IPS DF 6.9 (cell line): ENCODE measurements at regions not wholly inside any gene's neighbourhood (a gene's known extent, or its start where the extent isn't known, plus 50 kb on each side); places are given as distances from the start of the nearest gene placed in this dataset.
"Not testable (repeated sequence)": the region's sequence is repeated elsewhere in the genome, so short reads cannot be mapped to it uniquely, and the experiment has no call there.

ENCODE experiments used
- DNase-seq: peaks from one replicate; pipeline ENCODE4 v3.0.0-alpha.2; 2013; ENCODE audit warnings: low read depth, low spot score
- H3K27ac ChIP-seq: one replicate; pipeline ENCODE4 v1.5.1; 2013; ENCODE audit warnings: low read length, control low read depth
- H3K27me3 ChIP-seq: 2 replicates; pipeline ENCODE4 v1.6.1; 2013; ENCODE audit warnings: mild to moderate bottlenecking, low read length; ENCODE audit not compliant: control insufficient read depth, insufficient read depth
- H3K36me3 ChIP-seq: 2 replicates; pipeline ENCODE4 v1.6.1; 2013; ENCODE audit warnings: low read length; ENCODE audit not compliant: control insufficient read depth, insufficient read depth
- H3K4me1 ChIP-seq: 2 replicates; pipeline ENCODE4 v1.6.1; 2013; ENCODE audit warnings: low read length; ENCODE audit not compliant: control insufficient read depth, insufficient read depth
- H3K4me3 ChIP-seq: 2 replicates; pipeline ENCODE4 v1.5.1; 2013; ENCODE audit warnings: mild to moderate bottlenecking, low read length
- H3K9me3 ChIP-seq: 2 replicates; pipeline ENCODE4 v1.6.1; 2013; ENCODE audit warnings: low read length, inconsistent platforms; ENCODE audit not compliant: control insufficient read depth, insufficient read depth
- WGBS: extraction: QIAGEN DNeasy Blood & Tissue Kit; methylation state at CpG from one replicate; pipeline ENCODE4 v1.1.7; 2013; ENCODE audit warnings: mixed read lengths, missing lambda C conversion rate; ENCODE audit not compliant: insufficient read length, insufficient coverage; 5-methylcytosine and 5-hydroxymethylcytosine counted together

DNA sequence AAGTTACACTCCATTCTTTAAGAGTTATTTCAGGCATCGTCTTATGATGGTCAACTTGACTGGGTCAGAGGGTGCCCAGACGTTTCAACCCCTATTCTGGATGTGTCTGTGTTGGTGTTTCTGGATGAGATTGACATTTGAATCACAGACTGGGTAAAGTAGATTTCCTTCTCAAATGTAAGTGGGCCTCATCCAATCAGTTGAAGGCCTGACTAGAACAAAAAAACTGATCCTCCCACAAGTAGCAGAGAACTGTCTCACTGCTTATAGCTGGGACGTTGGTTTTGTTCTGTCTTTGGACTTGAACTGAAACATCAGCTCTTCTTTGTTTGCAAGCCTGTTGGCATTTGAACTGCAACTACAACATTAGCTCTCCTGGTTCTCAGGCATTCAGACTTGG, 76.3 kb upstream of the LYZL1 start:
- no CpG with 5 or more reads among the region's 3 CpGs for WGBS
- H3K36me3 ChIP-seq, result no peaks in the 10 kb centered on the region
- no peak for DNase-seq
- H3K9me3 ChIP-seq, result peaks cover 2% of the 10 kb centered on the region; the same call in 1 of the 2 replicates
- H3K27ac ChIP-seq, result no peak overlapping the region
- no peak overlapping the region for H3K4me3 ChIP-seq
- no peaks in the 10 kb centered on the region for H3K27me3 ChIP-seq
- H3K4me1 ChIP-seq, result no peaks in the 10 kb centered on the region

- no CpG with 5 or more reads among the region's 3 CpGs for WGBS
- Histone ChIP-seq H3K9me3 (peaks cover 2% of the 10 kb centered on the region; the same call in 1 of the 2 replicates), H3K27ac (no peak overlapping the region), H3K36me3 (no peaks in the 10 kb centered on the region), H3K27me3 (no peaks in the 10 kb centered on the region), H3K4me1 (no peaks in the 10 kb centered on the region), H3K4me3 (no peak overlapping the region)
- no peak for DNase-seq
These were observed 74.3 kb upstream of the LYZL1 start for GRCh38 chr10:29214551-29214950.

- DNase-seq, result no peak
- Histone ChIP-seq H3K36me3 (no peaks in the 10 kb centered on the region), H3K4me3 (no peak overlapping the region), H3K27me3 (no peaks in the 10 kb centered on the region), H3K4me1 (no peaks in the 10 kb centered on the region), H3K27ac (no peak overlapping the region), H3K9me3 (no peaks in the 10 kb centered on the region)
- no CpG with 5 or more reads among the region's 6 CpGs for WGBS
These were observed 71.6 kb upstream of the LYZL1 start for GRCh38 chr10:29217292-29217738.

DNA sequence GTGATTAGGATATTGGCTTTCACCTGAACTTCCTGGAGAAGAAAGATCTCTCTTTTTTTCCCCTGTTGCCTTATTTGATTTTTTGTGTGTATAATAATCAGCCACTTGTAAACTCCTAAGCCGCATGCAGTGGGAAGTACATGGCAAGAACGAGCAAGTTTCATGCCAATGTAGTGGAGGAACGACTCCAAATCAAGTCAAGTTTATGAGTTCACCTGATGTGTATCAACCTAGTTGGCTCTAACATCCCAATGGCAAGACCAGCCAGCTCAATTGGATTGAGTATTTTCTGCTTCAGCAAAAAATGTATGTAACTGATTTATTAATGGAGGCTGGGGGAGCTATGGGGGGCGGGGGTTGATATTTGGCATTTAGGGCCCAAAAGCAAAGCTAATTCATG, 65.5 kb upstream of the LYZL1 start:
- no peaks in the 10 kb centered on the region; the same call in 1 of the 2 replicates for H3K4me1 ChIP-seq
- no peaks in the 10 kb centered on the region for H3K27me3 ChIP-seq

DNA sequence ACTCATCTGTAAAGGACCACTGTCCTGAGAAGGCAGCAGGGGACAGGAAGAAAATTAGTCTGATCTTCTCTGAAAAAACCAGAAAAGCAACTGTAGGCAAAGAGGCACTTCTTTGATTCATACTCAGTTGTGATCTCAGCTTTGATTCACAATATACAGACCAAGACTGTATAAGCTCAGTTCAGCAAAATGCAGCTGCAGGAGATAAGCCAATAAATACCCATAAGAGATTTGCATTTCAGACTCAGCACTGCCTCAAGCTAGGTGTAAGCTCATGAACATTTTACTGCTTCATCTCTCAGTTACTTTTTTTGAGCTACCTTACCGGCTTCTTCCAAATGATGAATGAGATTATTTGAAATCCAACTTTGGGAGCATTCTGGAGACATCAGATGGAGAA, 64.2 kb upstream of the LYZL1 start:
- no peaks in the 10 kb centered on the region for H3K27me3 ChIP-seq
- H3K4me3 ChIP-seq, result no peak overlapping the region
- peaks cover 1% of the 10 kb centered on the region; the same call in 1 of the 2 replicates for H3K4me1 ChIP-seq
- no peaks in the 10 kb centered on the region; the same call in 1 of the 2 replicates for H3K36me3 ChIP-seq
- no peaks in the 10 kb centered on the region for H3K9me3 ChIP-seq
- DNase-seq, result no peak
- WGBS, result no CpG with 5 or more reads among the region's 1 CpG
- H3K27ac ChIP-seq, result no peak overlapping the region

More for the DNA sequence above, 65.5 kb upstream of the LYZL1 start:
- H3K4me3 ChIP-seq, result no peak overlapping the region
- H3K9me3 ChIP-seq, result no peaks in the 10 kb centered on the region
- WGBS, result no CpG with 5 or more reads among the region's 4 CpGs
- no peaks in the 10 kb centered on the region for H3K36me3 ChIP-seq
- no peak for DNase-seq
- H3K27ac ChIP-seq, result no peak overlapping the region

DNA sequence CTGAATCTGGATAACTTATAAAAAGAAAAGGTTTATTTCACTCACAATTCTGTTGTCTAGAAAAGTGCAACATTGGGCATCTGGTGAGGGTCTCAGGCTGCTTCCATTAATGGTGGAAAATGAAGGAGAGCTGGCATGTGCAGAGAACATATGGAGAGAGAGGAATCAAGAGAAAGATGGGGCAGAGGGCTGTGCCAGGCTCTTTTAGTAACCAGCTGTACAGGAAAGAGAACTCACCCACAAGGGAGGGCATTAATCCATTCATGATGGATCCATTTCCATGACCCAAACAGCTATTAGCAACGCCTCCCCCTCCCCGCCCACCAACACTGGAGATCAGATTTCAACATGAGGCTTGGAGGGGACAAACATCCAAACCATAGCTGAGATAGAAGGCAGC, 61.7 kb upstream of the LYZL1 start:
- no CpG with 5 or more reads among the region's 2 CpGs for WGBS
- no peak for DNase-seq

GRCh38 chr10:29228562-29228961, 60.3 kb upstream of the LYZL1 start:
- WGBS, result no CpG with 5 or more reads among the region's 6 CpGs
- DNase-seq, result no peak
- H3K9me3 ChIP-seq, result no peaks in the 10 kb centered on the region

More for the DNA sequence above, 61.7 kb upstream of the LYZL1 start:
- Histone ChIP-seq H3K4me3 (no peak overlapping the region), H3K4me1 (peaks cover 1% of the 10 kb centered on the region; the same call in 1 of the 2 replicates), H3K27ac (no peak overlapping the region), H3K36me3 (no peaks in the 10 kb centered on the region; the same call in 1 of the 2 replicates), H3K9me3 (no peaks in the 10 kb centered on the region), H3K27me3 (no peaks in the 10 kb centered on the region)

DNA sequence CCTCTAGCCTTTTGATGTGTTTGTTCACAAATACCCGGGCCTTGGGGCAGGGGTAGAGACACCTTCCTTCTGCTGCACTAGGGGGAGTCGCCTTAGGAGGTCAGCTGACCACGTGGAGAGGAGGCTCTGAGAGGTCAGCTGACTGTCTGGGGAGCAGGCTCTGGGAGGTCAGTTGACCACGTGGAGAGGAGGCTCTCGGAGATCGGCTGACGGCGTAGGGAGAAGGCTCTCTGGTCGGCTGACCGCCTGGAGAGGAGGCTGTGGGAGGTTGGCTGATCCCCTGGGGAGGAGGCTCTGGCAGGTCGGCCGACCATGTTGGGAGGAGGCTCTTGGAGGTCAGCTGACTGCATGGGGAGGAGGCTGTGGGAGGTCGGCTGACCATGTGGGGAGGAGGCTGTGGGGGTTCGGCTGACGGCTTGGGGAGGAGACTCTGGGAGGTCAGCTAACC, 59.6 kb upstream of the LYZL1 start:
- no peak overlapping the region for H3K4me3 ChIP-seq
- WGBS, result no CpG with 5 or more reads among the region's 15 CpGs
- H3K4me1 ChIP-seq, result 0 out of 2 replicates have a peak, but pooled peaks cover 1% of the 10 kb centered on the region
- no peaks in the 10 kb centered on the region for H3K27me3 ChIP-seq
- no peaks in the 10 kb centered on the region; the same call in 1 of the 2 replicates for H3K36me3 ChIP-seq
- DNase-seq, result no peak
- H3K27ac ChIP-seq, result no peak overlapping the region
- H3K9me3 ChIP-seq, result no peaks in the 10 kb centered on the region

More at GRCh38 chr10:29228562-29228961, 60.3 kb upstream of the LYZL1 start:
- H3K27ac ChIP-seq, result no peak overlapping the region
- H3K27me3 ChIP-seq, result no peaks in the 10 kb centered on the region
- H3K4me3 ChIP-seq, result no peak overlapping the region
- H3K4me1 ChIP-seq, result peaks cover 1% of the 10 kb centered on the region; the same call in 1 of the 2 replicates
- no peaks in the 10 kb centered on the region; the same call in 1 of the 2 replicates for H3K36me3 ChIP-seq

DNA sequence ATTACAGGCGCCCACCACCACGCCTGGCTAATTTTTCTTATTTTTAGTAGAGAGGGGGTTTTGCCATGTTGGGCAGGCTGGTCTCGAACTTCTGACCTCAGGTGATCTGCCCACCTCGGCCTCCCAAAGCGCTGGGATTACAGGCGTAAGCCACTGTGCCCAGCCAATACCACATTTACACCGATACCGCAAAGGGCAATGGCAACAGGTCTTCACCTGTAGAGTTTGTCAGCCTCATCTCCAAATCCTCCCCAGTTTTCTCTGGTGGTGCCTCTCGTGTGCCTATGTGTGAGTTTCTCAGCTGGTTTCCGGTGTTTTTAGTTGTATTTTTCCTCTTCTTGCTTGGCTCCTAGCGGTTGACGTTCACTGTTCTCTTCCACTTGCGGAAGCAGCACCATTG, 52.0 kb upstream of the LYZL1 start:
- not testable (repeated sequence) for H3K4me3 ChIP-seq, H3K36me3 ChIP-seq, H3K27me3 ChIP-seq, H3K27ac ChIP-seq, H3K9me3 ChIP-seq, DNase-seq, H3K4me1 ChIP-seq
- no CpG with 5 or more reads among the region's 13 CpGs for WGBS

DNA sequence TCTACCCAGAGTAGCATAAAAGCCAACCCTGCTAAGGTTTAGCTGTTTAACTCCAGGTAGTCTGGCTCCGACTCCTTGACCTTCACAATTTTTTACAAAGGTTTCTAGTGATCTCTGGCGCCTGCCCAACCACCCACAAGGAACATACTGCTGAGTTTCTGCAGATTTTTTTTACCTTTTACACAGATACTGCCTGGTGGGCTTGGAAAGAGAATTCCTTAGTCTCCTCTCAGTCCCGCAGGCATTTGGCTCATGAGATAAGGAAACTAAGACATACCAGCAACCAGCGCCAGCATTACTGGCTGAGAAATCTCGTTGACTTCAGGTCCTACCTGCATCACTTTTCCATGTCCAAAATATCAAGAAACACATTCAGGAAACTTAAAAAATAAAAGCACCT, 51.1 kb upstream of the LYZL1 start:
- H3K4me1 ChIP-seq, result no peaks in the 10 kb centered on the region
- H3K9me3 ChIP-seq, result no peaks in the 10 kb centered on the region
- no peak overlapping the region for H3K4me3 ChIP-seq
- no CpG with 5 or more reads among the region's 5 CpGs for WGBS
- DNase-seq, result no peak
- no peak overlapping the region for H3K27ac ChIP-seq
- no peaks in the 10 kb centered on the region for H3K27me3 ChIP-seq
- H3K36me3 ChIP-seq, result no peaks in the 10 kb centered on the region

GRCh38 chr10:29238523-29239135, 50.2 kb upstream of the LYZL1 start:
- no peaks in the 10 kb centered on the region for H3K27me3 ChIP-seq
- no peak overlapping the region for H3K4me3 ChIP-seq

More at GRCh38 chr10:29238523-29239135, 50.2 kb upstream of the LYZL1 start:
- Histone ChIP-seq H3K27ac (no peak overlapping the region), H3K36me3 (no peaks in the 10 kb centered on the region), H3K9me3 (no peaks in the 10 kb centered on the region), H3K4me1 (no peaks in the 10 kb centered on the region)
- WGBS, result no CpG with 5 or more reads among the region's 3 CpGs
- DNase-seq, result no peak
